NCI-H146 (cell line): ENCODE measurements at regions not wholly inside any gene's neighbourhood (a gene's known extent, or its start where the extent isn't known, plus 50 kb on each side); places are given as distances from the start of the nearest gene placed in this dataset.

Experiments
- DNase-seq: peaks from one replicate; lab custom pipeline; 2025; lab: John Stamatoyannopoulos, UW

DNA sequence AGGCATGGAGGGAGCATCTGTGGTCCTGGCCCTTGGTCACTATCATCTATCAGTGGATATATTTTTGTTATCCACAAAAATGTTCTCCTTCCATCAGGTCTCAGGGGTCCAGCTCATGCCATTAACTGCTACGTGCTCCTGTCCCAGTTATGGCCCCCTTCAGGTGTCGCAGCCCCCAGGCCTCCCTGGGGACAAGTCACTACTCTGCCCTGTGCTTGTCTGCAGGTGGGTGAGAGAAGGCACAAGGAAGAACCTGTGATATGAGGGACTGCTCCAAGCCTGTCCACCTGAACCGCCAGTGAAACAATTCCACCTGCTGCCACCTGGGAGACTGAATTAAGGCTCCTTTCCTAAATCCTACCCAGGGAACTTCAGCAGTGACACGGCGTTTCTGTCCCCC is 229.6 kb upstream of the ID2 start:
- DNase-seq: no peak

DNA sequence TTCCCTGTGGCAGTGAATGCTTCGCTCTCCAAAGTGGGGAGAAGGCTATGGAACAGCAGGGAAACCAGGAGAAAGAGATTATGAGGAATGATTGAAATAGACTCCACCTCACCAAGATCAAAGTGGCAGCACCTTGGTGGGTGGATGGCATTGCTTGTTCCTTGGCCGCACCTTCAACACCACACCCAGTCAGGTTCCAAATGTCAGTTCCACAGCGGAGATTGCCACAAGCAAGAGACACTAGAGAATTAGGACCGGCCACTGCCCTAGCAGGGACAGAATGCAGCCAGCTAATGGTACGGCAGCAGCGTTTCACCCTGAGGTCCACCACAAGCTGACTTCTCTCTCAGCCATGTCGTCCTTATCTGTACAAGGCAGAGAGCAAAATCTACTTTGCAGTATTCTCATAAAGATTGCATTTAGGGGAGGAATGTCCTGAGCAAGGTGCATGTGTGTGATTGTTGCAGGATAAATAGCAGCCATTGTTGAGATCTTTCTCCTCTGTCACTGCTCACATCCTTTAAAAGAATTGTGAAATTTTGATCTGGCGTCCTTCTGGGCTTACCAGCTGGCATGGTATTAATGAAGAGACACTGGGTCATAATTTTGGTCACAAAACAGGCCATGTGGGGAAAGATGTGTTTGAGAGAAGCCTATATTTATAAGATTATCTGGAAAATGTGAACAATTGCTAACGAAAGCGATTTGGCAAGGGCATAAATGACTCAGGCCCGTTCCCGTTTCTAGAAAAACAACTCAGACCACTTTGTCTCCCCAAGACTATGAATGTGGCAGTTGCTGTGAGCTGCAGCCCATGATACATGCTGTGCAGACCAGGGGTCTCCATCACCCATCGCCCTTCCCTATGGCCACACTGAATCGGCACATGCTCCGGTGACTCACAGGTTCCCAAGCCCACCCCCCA is 228.6 kb upstream of the ID2 start:
- no peak for DNase-seq

DNA sequence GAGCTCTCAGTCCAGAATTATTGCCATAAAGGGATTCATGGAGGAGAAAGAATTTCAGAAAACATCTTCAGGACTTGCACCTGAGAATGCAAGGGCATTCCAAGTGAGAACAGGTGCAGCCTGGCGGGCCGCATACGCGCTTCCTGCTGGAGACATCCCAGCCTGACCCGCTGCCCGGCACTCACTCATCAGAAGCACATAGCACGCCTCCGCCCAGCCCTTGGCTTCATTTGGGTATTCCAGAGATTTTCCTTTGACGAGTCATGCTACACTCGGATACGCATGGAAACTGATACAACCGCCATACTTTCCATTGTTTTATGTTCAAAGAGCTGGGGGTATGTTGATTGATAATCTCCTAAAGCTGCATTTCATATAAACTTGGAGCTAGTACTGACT is 228.0 kb upstream of the ID2 start:
- DNase-seq: no peak

DNA sequence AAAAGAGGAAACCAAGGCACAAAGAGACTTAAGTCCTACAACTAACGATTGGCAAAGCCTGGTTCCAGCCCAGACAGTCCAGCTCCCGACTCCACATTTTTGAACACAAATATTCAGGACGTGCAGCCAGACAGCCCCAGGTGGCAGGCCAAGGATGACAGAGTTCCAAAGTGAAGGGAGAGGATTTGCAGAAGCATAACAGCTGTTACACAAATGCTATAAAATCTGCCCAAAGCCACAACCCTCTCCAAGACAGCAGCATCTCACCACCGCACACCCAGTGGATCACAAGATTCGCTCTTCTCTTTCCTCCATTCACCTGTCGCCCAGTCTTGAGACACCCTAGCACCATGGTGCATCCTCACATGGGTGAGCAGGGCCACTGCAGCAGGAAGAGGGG is 227.1 kb upstream of the ID2 start:
- DNase-seq: no peak

DNA sequence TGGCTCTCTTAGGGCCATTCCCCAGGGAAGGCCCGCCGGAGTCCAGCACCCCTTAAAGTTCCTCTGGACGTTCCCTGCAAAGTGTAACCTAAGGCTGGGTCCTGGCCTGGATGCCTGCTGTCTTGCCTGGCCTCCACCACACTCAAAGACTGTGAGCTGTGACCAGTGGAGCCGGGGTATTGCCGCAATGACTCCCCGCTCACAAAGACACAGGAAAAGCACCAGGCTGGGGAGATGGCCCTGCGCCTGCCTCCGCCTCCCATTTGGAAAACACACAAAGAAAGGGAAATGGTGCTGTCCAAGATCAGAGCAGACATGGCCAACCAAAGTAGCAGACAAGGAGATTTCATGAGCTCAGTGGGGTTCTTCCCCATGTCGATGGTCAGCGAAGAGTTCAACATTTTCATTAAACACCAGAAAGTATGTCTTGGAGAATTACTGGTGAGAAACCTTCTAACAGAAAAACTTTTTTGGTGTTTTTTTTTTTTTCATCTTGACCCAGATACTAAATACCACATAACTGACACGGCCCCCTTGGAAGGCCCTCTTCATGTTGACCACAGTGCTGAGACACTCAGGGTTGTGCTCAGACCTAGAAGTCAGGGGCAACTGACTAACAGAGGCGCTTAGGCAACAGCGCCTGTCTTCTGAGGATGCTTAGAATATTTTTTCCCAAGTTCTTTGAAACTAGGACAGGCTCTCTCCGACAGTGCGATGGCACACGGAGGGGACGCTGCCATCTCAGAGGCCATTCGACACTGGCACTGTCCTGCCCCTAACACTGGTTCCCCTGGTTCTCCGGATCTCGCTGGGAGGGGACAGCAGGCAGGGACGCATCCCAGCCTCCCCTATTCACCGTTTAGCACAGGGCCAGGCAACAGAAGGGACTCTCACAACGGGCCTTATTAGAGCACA is 226.4 kb upstream of the ID2 start:
- no peak for DNase-seq

DNA sequence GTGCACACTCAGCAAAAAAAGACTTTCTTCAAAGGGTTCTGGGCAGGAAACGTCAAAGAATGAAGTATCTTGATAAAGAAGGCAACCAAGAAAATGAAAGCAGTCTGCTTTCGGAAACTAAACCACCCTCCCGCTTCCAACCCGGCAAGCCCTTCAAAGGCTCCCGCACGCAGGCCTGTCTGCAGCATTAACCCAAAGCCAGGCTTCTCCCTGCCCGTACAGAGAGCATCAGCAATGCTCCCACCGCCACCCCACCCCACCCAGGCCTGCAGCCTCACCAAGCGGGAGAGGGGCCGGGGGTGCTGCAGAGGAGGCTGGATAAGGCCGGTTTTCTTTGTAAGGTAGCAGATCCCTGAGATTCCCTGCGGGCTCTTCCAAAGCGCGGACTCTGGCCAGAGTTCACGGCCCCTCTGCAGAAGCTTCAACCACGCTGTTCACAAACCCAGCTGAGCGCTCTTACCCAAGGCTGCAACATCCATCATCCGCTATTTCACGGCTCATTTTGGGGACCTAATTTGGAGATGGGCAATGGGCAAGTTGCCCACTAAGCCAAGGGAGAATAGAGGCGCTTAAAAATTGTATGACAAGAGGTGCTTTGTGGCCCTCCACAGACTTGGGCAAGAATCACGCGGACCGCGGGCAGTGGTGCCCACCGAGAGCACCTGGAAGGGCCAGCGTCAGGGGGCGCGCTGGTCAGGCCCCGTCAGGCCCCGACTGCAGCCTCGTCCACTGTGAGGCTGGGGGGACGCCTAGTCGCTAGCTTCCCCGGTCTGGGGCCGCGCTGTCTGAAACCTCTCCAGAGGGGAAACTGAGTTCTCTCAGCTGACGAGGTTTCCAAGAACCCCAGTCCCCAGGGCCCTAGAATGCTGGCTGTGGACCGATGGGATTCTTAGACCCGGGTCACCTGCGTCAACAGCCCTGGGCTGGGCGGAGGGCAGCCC is 225.4 kb upstream of the ID2 start:
- DNase-seq: no peak

DNA sequence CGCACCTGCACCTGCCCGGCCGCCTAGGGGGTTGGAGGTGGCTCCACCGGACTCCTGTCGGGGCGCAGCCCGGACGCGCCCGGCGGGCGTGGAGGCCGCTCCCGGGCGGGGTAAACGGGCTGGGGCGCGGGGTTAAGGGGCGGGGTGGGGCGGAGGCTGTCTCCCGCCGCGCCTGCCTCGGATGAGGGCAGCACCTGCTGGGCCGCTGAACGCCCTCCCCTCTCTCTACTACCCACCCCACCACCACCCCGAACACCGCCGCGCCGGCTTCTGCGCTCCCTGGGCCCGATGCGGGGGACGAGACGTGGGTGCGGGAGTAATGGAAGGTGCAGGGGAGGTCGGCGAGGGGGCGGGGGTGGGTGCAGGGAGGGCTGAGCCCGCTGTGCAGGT is 224.8 kb upstream of the ID2 start:
- DNase-seq: peak; percentile 95

DNA sequence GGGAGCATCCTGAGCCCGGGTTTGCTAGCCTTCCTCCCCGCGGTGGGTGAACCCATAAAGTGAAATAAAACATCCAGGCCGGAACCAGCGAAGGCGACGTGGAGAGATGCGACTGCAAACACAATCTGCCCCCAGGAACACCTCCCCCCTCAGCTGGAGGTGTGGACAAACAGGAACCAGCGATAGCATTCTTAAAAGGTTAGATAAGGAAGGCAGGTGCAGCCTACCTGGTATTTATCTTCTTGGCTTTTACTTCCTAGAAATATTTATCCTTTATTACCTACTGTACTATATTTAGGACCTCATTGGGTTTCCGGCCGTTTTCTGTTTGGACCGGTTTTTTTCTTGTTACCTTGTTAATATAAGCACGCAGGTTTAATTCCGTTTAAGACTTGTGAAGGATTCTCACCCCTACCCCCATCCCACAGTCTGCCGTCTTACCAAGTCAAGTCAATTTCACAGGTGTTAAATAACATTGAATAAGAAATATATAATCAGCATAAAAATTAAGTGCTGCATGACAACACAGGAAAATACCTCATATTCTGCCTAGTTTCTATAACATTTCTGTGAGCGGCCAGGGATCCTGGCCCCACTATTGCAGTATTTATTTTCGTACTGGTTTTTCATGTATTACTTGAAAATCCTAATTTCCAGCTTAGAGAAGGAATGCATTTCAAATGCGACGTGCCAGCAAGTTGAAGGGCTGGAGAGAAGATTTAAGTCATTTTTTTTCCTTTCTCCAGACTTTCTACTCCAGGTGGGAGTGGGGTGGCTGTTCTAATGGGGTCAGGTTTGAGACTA is 224.0 kb upstream of the ID2 start:
- DNase-seq: peak; percentile 99

DNA sequence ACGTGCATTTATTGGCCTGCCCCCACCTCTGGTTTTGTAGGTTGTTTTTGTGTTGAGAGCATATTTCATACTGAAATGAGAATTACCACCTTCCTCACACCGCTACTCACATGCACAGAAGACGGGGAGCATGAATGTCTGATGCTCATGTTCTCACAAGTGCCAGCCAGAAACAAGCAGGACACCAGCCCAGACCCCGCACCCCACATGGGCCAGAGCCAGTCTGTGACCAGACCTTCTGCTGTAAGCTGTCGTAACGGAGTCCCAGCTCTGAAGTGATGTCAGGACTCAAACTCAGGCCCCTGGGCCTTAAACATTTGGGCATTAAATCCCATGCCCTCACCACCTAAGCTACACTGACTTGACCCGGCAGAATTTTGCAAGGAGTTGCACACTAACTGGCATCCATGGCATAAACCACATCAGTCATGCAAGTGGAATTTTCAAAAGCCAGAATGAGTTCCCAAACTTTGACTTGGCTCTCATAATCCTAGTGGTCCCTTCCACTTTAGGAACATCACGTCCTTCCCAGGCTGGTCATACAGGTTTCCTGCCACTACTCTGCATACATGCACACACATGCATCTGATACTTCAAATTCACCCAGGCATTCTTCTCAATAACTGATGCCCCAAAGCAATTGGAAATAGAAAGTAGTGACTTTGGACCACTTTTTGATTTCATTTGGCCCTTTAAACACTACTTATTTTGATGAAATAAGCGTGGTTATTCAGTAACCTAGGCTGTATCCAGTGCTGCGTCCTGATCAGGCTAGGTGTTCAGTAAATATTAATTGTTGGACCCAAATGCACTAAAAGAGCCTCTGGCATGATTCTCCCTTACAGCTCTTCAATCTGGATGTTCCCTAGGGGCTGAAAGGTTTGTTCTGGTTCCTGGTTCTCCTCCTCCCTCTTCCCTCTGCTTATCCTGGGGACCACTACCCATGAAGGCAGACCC is 223.1 kb upstream of the ID2 start:
- no peak for DNase-seq

DNA sequence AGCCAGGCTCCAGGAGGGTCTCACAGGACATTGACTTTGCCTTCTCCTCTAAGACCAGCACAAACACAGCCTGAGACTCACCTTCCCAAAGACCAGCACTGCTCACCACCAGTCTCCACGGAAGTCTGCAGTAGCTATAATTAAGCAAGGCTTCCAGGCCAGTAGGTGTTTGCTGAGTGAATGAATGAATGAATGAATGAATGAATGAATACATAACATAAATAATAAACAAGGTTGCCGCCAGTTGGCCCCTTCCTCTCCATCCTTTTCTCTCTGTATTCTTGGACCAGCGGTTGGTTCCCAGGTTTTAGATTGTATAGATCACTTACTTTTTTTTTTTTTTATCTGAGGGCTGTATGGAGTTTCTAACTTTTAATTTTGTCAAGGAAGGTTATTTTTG is 222.4 kb upstream of the ID2 start:
- DNase-seq: no peak

DNA sequence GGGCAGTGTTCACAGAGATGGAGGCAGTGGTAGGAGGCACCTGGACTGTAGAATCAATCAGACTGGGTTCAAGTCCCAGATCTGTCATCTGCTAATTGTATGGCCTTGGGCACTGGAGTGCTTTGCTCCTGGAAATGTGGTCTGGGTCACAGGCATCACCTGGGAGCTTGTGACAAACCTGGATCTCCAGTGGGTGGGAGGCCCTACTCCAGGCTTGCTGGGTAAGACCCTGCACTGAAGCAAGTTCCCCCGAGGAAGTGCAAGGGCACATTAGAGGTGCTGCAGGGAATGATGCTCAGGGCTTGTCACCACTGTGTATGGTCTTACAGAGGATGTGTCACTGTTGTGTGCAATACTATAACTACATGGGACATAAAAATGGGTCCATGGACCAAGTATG is 220.5 kb upstream of the ID2 start:
- no peak for DNase-seq

DNA sequence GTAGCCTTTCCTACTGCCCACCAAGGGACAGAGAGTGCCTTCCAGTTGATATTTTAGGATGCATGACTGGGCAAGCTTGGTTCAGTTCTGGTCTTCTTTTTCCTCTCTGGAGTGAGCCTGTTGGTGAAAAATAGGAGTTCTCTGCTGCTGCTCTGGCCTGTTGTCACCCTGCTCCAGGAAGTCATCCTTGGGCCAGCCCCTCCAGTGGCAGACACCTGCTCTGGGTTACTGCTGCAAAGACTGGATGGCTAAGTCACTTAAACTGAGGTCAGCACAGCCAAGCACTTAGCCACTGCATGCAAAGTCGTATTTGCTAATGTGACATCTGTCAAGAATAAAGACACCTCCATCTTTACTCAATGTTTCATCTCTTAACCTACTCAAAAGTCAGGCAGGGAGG is 219.6 kb upstream of the ID2 start:
- no peak for DNase-seq

DNA sequence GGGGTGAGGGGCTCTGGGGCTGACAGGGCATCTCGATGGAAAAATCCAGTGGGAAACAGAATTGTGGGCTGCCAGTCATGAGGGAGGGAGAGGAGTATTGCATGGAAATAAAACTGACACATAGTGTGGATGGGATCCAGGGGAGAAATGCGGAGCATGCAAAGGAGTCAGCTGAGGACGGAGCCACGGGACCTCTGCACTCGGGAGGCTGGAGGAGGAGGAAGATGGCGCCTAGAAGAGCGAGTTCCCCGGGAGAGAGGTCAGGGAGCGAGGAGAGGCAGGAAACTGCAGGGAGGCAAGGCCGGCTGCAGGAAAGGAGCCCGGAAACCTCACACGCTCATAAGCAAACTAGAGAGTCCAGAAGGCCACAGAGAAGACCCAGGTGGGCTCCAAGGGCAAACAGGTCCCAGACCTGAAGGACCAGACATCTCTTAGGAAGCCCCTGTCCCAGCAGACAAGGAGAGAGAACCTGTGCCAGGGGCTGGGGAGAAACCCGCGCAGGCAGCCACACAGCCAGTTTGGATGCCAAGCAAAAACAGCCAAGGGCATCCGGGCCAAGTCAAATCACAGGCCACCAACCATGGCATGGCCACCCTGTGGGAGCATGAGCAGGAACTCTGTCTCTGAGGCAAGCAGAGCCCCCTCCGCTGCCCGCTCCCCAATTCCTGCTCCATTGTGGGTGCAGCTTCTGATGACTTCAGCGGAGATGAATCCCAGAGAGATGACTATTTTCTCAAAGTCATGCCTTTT is 218.8 kb upstream of the ID2 start:
- DNase-seq: no peak

DNA sequence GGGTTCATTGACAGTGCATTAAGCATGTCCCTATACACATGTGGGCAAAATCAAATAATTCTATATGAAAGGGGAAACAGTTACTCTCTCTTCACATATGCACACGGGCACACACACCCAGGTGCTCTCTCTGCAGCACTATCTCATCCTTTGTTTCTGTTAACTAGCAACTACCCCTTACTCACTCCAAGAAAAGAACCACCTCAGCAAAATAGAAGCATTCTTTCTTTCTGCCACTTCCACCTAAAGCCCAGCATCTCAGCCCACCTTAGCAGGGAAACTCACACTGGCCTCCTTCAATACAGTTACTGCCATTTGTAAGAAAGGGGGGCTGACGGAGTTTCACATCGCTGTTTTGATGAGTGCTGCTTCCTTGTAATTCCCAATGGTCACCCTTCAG is 216.3 kb upstream of the ID2 start:
- no peak for DNase-seq

DNA sequence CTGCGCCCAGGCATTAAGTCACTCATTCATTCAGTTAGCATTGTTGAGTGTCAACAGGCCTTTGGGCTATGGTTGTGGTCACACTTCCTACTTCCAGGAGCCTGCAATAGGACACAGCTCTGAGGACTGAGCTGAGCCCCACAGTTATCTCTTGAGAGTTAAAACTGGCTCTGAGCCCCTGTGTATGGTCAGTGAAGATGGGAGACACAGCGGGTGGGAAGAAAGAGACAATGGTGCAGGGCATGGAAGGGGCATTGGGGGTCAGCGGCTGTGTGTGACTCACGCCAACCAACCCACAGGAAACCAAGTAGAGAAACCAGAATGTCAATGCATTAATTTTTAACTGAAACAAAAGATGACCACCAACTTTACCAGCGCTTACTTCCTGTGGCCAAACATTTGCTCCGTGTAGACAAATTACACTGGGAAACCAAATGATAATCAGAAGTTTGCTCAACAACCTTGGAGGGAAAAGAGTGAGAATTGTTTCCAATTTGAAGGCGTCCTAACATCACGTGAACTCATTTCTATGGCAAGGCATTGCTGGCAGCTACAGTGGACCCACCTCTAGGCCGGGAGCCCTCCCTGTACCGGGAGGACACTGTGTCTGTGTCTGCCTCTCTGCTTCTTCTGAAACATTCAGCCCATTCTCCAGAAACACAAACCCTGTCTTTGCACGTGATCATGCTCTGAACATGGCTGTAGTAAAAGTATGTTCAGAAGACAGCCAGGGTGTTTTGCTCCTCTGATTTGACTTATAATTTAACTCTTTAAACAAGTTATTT is 212.0 kb upstream of the ID2 start:
- no peak for DNase-seq

DNA sequence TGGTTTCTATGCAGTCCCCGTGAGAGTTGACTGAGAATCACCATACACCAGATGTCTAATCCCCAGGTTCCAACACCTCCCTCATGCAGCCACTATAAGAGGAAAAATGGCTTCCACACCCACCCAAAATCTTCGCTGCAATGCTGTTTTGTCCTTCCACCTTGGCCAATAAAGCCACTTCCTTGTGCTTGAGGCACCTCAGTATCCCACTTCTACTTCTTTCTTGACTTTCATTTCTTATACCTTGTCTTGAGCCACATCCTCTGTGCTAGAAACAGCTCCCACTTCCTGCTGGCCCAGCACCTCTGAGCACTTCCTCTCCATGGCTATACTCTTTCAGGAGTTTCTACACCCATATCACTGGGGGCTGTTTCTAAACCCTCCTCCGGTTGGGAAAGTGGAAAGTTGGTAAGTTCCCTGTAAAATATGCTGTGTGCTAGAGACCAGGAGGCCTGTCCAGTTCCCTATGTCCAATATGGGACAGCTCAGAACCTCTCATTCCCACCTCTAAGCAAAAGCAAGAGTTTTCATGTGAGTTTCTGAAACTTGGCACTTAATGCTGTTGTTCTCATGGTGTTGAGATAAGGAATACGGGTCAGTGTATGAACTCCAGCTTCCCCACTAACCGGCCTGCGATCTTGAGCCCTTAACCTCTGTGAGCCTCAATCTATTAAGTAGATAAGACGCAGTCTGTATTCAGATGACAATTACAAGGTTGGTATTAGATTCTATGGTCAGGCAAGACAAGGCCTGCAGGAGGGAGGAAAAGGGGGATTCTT is 209.1 kb upstream of the ID2 start:
- DNase-seq: no peak

DNA sequence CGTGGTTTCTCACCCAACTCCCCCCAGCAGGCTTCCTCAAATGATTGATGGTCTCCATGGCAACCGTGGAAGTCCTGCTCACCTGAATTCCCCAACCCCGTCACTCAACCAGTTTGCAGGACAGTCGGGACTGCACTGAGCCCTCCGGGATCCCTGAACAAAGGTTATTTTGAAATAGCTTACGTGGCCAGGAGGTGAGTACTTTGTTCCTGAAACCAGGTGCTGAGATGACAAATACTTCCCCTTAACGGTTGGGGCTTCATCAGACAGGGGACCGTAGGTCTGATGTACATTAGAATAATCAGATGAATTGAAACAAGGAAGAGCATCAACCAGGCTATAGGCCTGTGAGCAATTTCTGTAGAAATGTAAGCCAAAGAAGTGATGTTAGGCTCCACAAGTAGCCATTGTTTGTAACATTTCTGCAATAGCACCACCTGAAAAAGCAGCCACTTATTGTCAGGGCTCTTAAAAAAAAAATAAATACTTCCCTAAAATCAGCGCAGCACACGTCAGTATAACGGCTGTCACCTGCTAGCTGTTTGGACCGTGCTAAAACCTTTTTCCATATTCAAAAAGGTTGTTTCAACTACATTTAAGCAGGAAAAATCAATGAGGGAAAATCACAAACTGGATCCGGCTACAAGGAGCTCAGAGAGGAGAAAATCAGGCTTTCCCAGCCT is 206.4 kb upstream of the ID2 start:
- peak; percentile 79 for DNase-seq
